Karpas-422 (cell line): ENCODE measurements at regions not wholly inside any gene's neighbourhood (a gene's known extent, or its start where the extent isn't known, plus 50 kb on each side); places are given as distances from the start of the nearest gene placed in this dataset.

ENCODE experiments used
- DNase-seq: peaks from one replicate; pipeline ENCODE4 v3.0.0-alpha.2; 2015
- H2AFZ ChIP-seq: fragments of 200-600 bp; sonication (generic); 2 replicates; pipeline ENCODE4 v1.6.1; 2014; ENCODE audit warnings: antibody characterized with exemption, low read length, mixed read lengths
- H3K27ac ChIP-seq: fragments of 200-600 bp; sonication (generic); 2 replicates; pipeline ENCODE4 v1.5.1; 2014; ENCODE audit warnings: mild to moderate bottlenecking, low read length, moderate library complexity
- H3K27me3 ChIP-seq: fragments of 200-600 bp; sonication (generic); 2 replicates; pipeline ENCODE4 v1.6.1; 2014; ENCODE audit warnings: low read length, mixed read lengths
- H3K36me3 ChIP-seq: fragments of 200-600 bp; sonication (generic); 2 replicates; pipeline ENCODE4 v1.6.1; 2014; ENCODE audit warnings: low read length, mixed read lengths; ENCODE audit not compliant: insufficient read depth
- H3K4me1 ChIP-seq: fragments of 200-600 bp; sonication (generic); 2 replicates; pipeline ENCODE4 v1.6.1; 2014; ENCODE audit warnings: mild to moderate bottlenecking, low read length, mixed read lengths
- H3K4me2 ChIP-seq: fragments of 200-600 bp; sonication (generic); 2 replicates; pipeline ENCODE4 v1.6.1; 2014; ENCODE audit warnings: low read length, low read depth, mild to moderate bottlenecking; ENCODE audit not compliant: poor library complexity, severe bottlenecking
- H3K4me3 ChIP-seq: fragments of 200-600 bp; sonication (generic); 2 replicates; pipeline ENCODE4 v1.5.1; 2014; ENCODE audit warnings: mild to moderate bottlenecking, antibody characterized with exemption, low read length, mixed read lengths
- H3K79me2 ChIP-seq: fragments of 200-600 bp; sonication (generic); 2 replicates; pipeline ENCODE4 v1.6.1; 2014; ENCODE audit warnings: mild to moderate bottlenecking, low read length, mixed read lengths
- H3K9ac ChIP-seq: fragments of 200-600 bp; sonication (generic); 2 replicates; pipeline ENCODE4 v1.6.0; 2014; ENCODE audit warnings: low read length
- H3K9me2 ChIP-seq: fragments of 200-600 bp; sonication (generic), shearing (Covaris generic); replicated peaks from 2 replicates; pipeline ENCODE4 v1.6.0; 2014; ENCODE audit warnings: mild to moderate bottlenecking, low read length, moderate library complexity; ENCODE audit not compliant: insufficient read depth
- H3K9me3 ChIP-seq: fragments of 300-700, 200-600 bp; sonication (generic); 2 replicates; pipeline ENCODE4 v1.6.1; 2014; ENCODE audit warnings: low read length, mixed read lengths
- H4K20me1 ChIP-seq: fragments of 200-600 bp; sonication (generic); 2 replicates; pipeline ENCODE4 v1.6.1; 2014; ENCODE audit warnings: mild to moderate bottlenecking, antibody characterized with exemption, low read length, low read depth; ENCODE audit not compliant: insufficient read depth

DNA sequence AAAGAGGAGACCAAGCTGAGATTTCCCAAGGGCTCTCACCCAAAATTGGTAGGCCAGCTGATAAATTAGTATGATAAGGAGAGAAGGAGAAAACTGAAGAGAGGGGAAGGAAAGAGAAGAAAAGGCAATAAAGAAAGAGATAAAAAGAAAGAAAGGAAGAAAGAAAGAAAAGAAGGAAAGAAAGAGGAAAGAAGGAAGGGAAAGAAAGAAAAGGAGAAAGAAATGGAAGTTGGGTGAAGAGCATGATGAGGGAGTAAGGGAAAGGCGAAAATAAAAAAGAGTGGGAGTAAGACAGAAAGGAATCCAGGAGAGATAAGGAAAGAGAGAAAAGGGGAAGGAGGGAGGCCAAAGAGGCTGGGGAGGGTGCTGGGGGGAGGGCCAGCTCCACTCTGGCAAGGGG, 95.4 kb downstream of the MRM1 start:
- H3K79me2 ChIP-seq = no peaks in the 10 kb centered on the region
- no peaks in the 10 kb centered on the region for H3K4me1 ChIP-seq
- no peaks in the 10 kb centered on the region for H3K9me3 ChIP-seq
- H3K9ac ChIP-seq = no peak overlapping the region
- H3K36me3 ChIP-seq = no peaks in the 10 kb centered on the region
- no peak overlapping the region for H3K27ac ChIP-seq
- DNase-seq = no peak
- peaks cover 5% of the 10 kb centered on the region for H4K20me1 ChIP-seq
- H3K4me3 ChIP-seq = no peak overlapping the region
- H3K27me3 ChIP-seq = no peaks in the 10 kb centered on the region
- no peak overlapping the region for H3K4me2 ChIP-seq
- H3K9me2 ChIP-seq = no peaks in the 10 kb centered on the region
- H2AFZ ChIP-seq = no peak overlapping the region

DNA sequence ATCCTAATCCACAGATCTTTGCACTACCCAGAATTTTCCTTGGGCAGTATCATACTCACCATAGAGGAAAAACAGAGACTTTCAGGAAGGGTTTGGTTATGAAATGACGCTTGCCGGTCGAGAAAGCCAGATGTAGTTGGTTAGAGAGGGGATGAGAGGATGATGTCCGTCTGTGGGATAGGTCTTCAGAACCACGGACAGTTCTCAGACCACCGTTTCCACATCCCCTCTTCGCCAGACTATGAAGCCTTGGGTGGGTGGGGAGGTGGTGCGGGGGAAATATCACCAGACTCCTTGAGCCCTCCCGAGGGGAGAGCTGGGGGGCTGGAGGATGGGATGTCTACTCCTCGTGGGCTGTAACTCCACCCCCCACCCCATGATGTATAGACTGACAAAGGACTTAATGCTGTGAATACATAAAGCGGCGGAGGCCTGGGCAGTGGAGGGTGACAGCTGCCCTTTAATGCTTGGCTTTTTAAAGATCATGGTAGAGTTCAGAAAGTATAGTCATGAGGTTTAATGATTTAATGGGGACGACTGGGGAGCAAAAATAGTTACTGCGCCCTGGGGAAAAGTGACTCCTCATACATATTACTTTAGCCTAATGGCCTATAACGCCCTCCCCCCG, 96.6 kb downstream of the MRM1 start:
- H3K4me3 ChIP-seq = no peak overlapping the region
- DNase-seq = no peak
- H3K9ac ChIP-seq = no peak overlapping the region
- no peaks in the 10 kb centered on the region for H3K9me2 ChIP-seq
- H2AFZ ChIP-seq = no peak overlapping the region
- H3K9me3 ChIP-seq = no peaks in the 10 kb centered on the region
- no peak overlapping the region for H3K4me2 ChIP-seq
- no peaks in the 10 kb centered on the region for H3K4me1 ChIP-seq
- no peaks in the 10 kb centered on the region for H3K27me3 ChIP-seq
- H3K36me3 ChIP-seq = no peaks in the 10 kb centered on the region
- H3K79me2 ChIP-seq = no peaks in the 10 kb centered on the region
- H4K20me1 ChIP-seq = peaks cover 5% of the 10 kb centered on the region
- no peak overlapping the region for H3K27ac ChIP-seq

DNA sequence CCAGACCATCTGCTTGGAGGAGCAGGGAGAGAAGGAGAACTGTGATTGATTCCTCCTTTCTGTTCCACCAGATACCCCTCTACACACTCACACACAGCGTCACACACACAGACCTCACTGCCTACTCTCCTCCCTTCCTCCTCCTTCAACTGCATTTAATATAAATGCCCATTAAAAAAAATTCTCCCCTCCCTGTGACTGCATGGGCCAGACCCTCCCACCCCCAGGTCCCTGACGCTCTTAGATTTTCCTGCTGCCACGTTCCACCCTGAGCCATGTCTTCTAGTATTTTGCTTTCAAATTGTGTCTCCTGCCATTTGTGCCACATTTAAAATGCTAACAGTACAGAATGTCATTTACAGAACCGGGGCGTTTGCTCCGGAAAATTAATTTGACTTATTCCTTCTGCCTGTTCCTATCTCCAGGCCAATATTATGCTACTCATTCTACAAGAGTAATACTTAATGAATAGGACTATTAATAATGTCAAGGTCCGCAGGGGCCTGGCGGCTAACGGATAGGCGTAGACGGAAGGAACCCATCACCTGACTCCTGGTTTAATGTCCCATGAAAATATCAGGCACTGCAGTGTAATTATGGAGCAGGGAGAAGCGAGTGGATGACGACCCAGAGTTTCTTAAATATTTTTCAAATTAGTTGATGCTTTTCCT, 100.2 kb downstream of the MRM1 start:
- Histone ChIP-seq H3K4me1 (no peaks in the 10 kb centered on the region), H3K9ac (no peak overlapping the region), H3K36me3 (no peaks in the 10 kb centered on the region), H2AFZ (no peak overlapping the region), H3K9me2 (no peaks in the 10 kb centered on the region), H4K20me1 (peaks cover 5% of the 10 kb centered on the region), H3K4me3 (no peak overlapping the region), H3K4me2 (no peak overlapping the region), H3K9me3 (no peaks in the 10 kb centered on the region), H3K27me3 (no peaks in the 10 kb centered on the region), H3K27ac (no peak overlapping the region), H3K79me2 (no peaks in the 10 kb centered on the region)
- DNase-seq = no peak

DNA sequence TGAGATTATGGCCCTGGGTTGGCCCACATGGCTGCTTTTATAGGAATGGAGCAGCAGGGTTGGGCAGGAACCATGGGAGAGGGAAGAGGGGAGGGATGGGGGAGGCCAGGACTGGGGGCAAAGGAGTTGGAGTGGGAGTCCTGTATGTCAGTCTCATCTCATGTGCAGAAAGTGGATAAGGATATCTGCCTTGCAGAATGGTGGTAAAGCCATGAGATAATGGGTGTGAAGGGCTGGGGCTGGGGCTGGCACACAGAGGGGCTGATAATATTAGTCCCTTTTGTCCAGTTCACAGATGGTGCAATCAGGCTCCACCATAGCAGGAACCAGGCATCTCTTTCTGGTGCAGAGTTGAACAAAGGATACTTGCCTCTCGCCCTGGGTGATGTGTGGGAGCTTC, 101.3 kb downstream of the MRM1 start:
- H3K9ac ChIP-seq = no peak overlapping the region
- H3K36me3 ChIP-seq = no peaks in the 10 kb centered on the region
- no peaks in the 10 kb centered on the region for H3K9me3 ChIP-seq
- no peaks in the 10 kb centered on the region for H3K9me2 ChIP-seq
- H3K4me1 ChIP-seq = no peaks in the 10 kb centered on the region
- H3K4me3 ChIP-seq = no peak overlapping the region
- H3K79me2 ChIP-seq = no peaks in the 10 kb centered on the region
- H2AFZ ChIP-seq = no peak overlapping the region
- H3K27me3 ChIP-seq = no peaks in the 10 kb centered on the region
- no peak overlapping the region for H3K4me2 ChIP-seq
- peaks cover 5% of the 10 kb centered on the region for H4K20me1 ChIP-seq
- H3K27ac ChIP-seq = no peak overlapping the region
- no peak for DNase-seq

DNA sequence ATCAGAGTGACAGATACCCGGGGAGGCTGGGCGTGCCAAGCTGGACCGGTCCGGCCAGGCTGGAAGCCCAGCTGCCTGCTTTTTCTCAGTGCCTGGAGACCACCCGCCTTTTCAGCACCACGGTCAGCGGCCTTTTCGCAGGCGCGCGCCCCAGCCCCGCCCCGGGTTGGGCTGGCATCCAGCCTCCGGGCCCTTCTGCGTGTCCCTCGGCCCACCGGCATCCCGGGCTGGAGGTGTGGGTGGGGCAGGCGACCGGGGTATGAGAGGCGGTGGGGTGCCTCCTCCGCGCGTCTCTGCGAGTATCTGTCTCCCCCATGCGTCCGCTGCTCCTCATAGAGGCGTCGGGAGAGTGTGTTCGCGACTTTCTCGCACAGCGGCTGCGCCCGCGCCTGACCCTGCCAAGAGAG, 102.5 kb downstream of the MRM1 start:
- Histone ChIP-seq H3K27me3 (no peaks in the 10 kb centered on the region), H3K9ac (no peak overlapping the region), H3K27ac (no peak overlapping the region), H3K9me3 (no peaks in the 10 kb centered on the region), H3K4me1 (no peaks in the 10 kb centered on the region), H3K79me2 (no peaks in the 10 kb centered on the region), H4K20me1 (no peaks in the 10 kb centered on the region; the same call in none of the 2 replicates), H3K4me3 (no peak overlapping the region), H3K36me3 (no peaks in the 10 kb centered on the region), H3K9me2 (no peaks in the 10 kb centered on the region), H3K4me2 (no peak overlapping the region), H2AFZ (no peak overlapping the region)
- DNase-seq = peak; percentile 60

DNA sequence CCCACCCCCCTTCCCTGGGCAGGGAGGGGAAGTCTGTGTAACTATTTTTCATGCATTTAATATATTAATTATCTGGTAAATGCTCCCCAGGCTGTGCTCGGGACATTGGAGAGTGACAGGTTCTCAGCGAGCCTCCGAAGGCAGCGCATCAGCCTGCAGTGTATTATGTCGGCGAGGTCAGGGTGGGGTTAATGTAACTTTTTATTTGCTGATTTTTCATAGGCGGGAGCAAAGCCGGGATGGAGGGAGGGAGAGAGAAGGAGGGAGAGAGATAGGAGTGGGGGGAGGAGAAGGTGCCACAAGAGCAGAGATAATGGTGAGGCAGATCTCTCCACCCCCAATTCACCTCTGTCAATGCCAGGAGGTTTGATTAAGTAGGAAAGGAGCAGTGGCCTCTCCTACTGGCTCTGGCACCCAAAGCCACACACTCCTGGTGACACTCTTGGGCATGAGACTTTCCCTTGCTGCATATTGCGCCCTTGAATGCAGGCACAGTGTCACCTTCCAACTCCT, 104.0 kb downstream of the MRM1 start:
- H3K4me1 ChIP-seq = no peaks in the 10 kb centered on the region

DNA sequence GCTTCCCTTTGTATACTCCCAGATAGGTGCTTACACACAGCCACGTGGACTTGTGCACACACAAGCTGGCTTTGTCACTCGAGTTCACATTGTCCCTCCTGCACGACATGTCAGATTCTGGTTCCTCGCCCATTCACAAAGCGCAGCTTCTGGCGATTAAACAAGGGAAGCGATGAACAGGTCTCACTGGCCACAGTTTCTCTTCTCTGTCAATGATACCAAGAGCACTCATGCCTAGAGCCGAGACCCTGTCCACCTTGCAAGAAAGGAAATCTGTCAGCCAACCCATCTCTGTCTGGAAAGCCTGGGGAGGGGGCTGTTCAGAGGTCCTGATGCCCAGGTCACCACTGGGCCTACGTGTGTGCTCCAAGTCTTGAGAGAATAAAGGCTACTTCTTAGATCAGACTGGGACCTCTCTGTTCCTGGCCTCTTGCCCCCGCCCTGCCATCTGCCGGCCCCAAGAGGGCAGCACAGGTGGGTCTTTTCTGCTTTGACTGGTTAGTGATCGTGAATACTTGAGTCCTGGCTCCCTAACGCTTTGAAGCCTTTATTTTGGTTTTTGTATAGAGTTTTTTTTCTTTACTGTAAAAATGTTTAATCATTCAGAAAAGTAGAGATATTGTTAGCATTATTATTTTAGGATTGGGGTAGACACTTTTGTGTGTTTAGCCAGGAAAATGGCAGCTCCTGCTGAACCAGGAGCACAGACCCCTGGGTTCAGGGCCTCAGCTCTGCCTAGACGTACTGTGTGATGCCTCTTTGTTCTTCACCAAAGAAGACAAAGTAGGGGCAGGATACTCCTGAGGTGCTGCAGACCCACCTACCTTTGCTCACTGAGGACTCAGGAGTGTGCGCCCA, 104.7 kb downstream of the MRM1 start:
- DNase-seq = peak; percentile 81
- no peak overlapping the region for H3K4me3 ChIP-seq
- no peaks in the 10 kb centered on the region; the same call in none of the 2 replicates for H4K20me1 ChIP-seq
- no peaks in the 10 kb centered on the region for H3K36me3 ChIP-seq
- H3K9me3 ChIP-seq = no peaks in the 10 kb centered on the region
- no peaks in the 10 kb centered on the region for H3K79me2 ChIP-seq
- no peak overlapping the region for H2AFZ ChIP-seq
- H3K27me3 ChIP-seq = no peaks in the 10 kb centered on the region
- H3K4me2 ChIP-seq = no peak overlapping the region
- no peak overlapping the region for H3K9ac ChIP-seq
- H3K4me1 ChIP-seq = no peaks in the 10 kb centered on the region
- no peaks in the 10 kb centered on the region for H3K9me2 ChIP-seq
- H3K27ac ChIP-seq = no peak overlapping the region

More for the DNA sequence above, 104.0 kb downstream of the MRM1 start:
- H3K9ac ChIP-seq = no peak overlapping the region
- H3K27ac ChIP-seq = no peak overlapping the region
- no peaks in the 10 kb centered on the region; the same call in none of the 2 replicates for H4K20me1 ChIP-seq
- H3K79me2 ChIP-seq = no peaks in the 10 kb centered on the region
- H3K4me2 ChIP-seq = no peak overlapping the region
- H2AFZ ChIP-seq = no peak overlapping the region
- H3K4me3 ChIP-seq = no peak overlapping the region
- no peaks in the 10 kb centered on the region for H3K36me3 ChIP-seq
- no peaks in the 10 kb centered on the region for H3K9me2 ChIP-seq
- H3K27me3 ChIP-seq = no peaks in the 10 kb centered on the region
- H3K9me3 ChIP-seq = no peaks in the 10 kb centered on the region
- no peak for DNase-seq

DNA sequence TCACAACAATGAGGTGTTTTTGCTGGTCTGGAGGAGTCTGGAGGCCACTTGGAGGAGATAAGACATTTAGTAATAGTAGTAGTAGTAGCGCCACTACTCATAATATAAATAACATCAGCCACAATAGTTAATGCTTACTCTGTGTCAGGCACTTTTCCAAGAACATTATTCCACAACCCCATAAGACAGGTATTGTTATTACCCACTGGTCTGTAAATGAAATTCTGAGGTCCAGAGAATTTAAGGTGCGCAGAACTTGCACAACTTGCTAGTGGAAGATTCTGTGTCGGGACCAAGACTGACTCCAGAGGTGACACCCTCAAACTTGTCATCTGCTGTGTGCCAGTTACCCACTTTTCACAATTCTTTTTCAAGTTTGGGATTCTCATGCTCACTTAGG, 106.5 kb downstream of the MRM1 start:
- H2AFZ ChIP-seq = no peak overlapping the region
- H3K9ac ChIP-seq = no peak overlapping the region
- no peaks in the 10 kb centered on the region for H3K79me2 ChIP-seq
- H3K36me3 ChIP-seq = no peaks in the 10 kb centered on the region
- H3K4me1 ChIP-seq = no peaks in the 10 kb centered on the region
- H3K27me3 ChIP-seq = no peaks in the 10 kb centered on the region
- H3K4me3 ChIP-seq = no peak overlapping the region
- H3K9me3 ChIP-seq = no peaks in the 10 kb centered on the region
- no peaks in the 10 kb centered on the region for H3K9me2 ChIP-seq
- H3K27ac ChIP-seq = no peak overlapping the region
- no peaks in the 10 kb centered on the region; the same call in 1 of the 2 replicates for H4K20me1 ChIP-seq
- no peak overlapping the region for H3K4me2 ChIP-seq
- no peak for DNase-seq
